HG03354 (cell line): ENCODE measurements at regions not wholly inside any gene's neighbourhood (a gene's known extent, or its start where the extent isn't known, plus 50 kb on each side); places are given as distances from the start of the nearest gene placed in this dataset.
"Not testable (repeated sequence)": the region's sequence is repeated elsewhere in the genome, so short reads cannot be mapped to it uniquely, and the experiment has no call there.

Experiments
- ATAC-seq: cut with Tn5 transposase; IDR thresholded peaks from one replicate; pipeline ENCODE4 v1.9.1; 2021; ENCODE audit warnings: mild to moderate bottlenecking; ENCODE audit not compliant: unreplicated experiment, poor library complexity, severe bottlenecking

DNA sequence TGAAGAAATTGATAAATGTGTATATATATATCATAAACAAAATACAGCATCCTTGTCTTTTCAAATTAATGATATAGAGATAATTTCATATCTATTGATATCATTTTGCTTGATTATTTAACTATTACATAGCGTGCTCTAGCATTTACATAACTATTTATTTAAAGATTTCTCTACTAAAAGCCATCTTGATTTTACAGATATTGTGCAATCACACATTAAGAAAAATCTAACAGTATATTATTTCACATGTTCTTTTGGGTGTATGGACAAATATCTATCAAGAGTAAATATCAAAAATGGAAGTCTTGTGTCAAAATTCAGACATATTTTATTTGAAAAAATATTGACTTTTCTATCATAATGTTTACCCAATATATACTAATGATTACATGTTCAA, 966.8 kb downstream of the SLITRK5 start:
- no peak for ATAC-seq

DNA sequence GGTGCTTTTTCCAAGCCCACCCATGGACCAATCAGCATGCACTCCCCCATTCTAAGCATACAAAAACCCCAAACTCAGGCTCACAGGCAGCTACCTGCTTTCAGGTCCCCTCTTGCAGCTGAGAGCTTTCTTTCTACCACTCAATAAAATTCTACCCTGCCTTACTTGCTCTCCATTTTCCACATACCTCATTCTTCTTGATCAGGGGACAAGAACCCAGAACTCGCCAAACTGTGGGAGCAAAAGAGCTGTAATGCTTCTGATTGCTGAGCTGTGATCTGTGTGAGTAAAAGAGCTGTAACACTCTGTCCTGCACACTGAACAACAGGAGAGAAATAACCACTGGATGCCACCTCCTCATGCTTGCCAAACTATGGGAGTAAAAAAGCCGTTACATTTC, 972.1 kb downstream of the SLITRK5 start:
- no peak for ATAC-seq

DNA sequence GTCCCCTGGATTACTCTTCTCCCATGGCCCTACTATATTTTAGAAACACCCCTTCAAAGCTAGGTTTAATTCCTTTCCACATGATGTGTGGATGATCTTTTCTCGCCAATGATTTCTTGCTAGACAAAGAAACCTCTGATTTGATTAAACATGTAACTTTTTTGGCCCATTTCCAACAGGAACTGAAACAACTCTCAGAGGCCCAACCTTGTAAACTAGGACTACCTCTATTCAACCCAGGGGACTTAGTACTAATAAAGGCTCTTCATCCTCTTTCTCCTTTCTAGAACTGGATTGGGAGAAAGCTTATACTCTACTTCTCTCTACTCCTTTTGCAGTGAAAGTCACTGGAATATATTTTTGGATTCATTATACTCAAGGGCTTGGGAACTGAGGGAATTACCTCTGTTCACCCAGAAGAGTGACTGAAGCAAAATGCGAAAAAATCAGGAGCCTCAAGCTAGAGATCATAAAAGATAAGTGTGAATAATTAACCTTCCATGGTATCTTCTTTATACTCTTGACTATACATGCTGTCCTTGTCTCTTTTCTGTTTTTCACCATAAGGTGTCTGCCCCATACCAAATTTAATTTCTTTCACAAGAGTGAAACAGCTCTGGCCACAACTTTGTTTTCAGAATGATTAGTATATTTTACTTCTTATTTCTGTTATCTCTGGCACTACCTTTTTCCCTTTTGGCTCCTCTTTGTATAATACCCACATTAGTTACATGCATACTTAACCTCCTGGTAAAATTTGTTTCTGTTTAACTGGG, 977.6 kb downstream of the SLITRK5 start:
- ATAC-seq = peak; percentile 47

DNA sequence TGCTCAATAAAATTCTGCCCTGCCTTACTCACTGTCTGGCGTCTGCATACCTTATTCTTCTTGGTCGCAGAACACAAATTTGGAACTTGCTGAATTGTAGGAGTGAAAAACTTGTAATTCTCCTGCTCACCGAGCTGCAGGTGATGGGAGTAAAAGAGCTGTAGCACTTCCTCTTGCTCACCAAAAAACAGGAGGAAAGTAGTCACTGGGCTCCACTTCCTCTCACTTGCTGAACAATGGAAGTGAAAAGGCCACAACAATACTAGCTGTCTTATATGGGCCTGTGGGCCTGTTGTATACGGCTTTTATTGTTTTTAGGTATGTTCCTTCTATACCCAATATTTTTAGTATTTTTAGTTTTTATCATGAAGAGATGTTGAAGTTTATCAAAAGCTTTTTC, 978.7 kb downstream of the SLITRK5 start:
- no peak for ATAC-seq

DNA sequence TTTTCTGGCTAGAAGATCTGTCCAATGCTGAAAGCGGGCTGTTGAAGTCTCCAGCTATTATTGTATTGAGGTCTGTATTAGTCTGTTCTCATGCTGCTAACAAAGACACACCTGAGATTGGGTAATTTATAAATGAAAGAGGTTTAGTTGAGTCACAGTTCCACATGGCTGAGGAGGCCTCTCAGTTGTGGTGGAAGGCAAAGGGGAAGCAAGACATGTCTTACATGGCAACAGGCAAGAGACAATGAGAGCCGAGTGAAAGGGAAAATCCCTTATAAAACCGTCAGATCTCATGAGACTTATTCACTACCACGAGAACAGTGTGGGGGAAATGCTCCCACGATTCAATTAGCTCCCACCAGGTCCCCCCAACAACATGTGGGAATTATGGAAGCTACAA, 980.4 kb downstream of the SLITRK5 start:
- no peak for ATAC-seq

DNA sequence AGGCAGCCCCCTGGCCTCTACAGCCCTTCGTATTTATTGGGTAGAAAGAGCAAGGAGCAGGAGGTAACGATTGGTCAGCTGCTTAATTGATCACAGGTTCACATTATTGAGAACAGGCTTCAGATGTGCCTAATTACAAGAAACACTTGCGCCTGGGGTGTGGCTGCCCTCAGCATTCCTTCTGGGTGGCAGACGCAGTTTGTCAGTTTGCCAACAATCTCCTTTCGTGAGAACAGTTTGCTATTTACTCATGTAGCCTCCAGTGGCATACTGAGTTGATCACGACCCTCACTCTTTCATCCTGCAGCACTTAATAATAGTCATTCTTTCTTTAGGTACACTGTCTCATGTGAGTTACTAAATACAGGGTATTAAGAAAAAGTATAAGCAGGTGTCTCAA, 985.6 kb downstream of the SLITRK5 start:
- ATAC-seq = no peak

DNA sequence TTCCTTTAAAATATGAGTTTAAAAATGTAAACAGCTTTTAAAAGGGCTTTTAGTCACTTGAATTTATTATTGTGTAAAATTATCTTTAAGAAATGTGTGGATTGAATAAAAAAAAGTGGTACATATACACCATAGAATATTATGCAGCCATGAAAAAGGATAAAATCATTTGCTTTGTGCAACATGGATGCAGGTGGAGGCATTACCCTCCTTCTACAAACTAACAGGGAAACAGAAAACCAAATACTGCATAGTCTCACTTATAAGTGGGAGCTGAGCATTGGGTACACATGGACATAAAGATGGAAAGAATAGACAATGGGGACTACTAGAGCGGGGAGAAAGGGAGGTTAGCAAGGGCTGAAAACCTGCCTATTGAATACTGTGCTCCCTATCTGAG, 999.3 kb downstream of the SLITRK5 start:
- ATAC-seq = no peak

DNA sequence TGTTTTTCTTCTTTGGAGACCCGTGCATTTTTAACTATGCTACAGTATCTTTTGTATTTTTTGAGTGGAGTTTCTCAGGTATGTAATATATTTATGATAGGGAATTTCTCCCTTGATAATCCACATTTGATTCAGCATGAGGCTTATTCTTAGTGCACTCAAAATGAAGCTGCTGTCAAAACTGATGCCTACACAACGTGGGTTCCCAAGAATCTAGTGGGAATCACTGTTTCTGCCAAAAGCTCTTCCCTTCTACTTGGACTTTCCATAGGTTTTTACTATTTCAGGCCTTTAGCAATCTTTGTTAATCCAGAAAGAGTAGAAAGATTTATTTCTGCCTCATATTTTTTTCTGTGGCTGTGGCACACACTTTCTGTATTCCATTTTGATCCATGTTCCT, 1003.7 kb downstream of the SLITRK5 start:
- no peak for ATAC-seq

DNA sequence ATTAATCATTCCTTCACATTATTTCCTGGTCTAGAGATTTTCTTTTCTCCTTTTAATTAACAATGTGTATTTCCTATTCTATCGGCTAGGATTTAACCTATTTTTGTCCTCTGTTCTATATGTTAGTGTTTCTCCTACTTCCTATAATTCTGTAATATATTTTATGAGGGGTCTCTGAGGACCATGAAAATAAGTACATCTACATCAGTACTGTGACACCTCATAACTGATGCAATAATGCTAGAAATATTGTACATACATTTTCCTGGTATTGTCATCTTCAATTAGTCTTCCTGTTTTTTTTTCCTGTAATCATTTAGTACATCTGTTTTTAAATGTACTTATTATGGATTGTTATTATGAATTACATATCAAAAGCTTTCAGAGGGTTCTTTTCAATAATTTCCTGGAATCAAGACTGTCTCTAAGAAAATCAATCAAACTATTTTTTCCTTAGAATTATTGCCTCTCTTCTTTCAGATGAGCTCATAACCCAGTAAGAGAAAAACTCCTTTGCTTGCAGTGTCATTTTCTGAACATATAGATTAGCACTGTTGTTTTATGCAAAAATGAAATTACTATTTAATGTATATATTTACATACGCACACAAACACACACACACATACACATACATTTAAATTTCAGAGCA, 1004.3 kb downstream of the SLITRK5 start:
- ATAC-seq = no peak

DNA sequence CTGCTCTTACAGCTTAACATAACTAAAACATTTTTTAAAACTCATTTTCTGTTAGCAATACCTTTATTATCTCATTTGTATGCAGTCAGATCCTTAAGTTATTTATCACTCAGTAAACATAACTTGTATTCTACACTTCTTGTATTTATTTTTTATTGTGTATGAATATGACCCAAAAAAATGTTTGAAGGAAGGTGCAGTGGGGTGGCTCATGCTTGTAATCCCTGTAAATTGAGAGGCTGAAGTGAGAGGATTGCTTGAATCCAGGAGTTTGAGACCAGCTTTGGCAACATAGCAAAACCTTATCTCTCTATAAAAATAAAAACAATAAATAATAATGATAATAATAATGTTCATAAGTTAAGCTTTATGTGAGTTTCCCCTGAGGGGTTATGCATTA, 1004.8 kb downstream of the SLITRK5 start:
- ATAC-seq = no peak

DNA sequence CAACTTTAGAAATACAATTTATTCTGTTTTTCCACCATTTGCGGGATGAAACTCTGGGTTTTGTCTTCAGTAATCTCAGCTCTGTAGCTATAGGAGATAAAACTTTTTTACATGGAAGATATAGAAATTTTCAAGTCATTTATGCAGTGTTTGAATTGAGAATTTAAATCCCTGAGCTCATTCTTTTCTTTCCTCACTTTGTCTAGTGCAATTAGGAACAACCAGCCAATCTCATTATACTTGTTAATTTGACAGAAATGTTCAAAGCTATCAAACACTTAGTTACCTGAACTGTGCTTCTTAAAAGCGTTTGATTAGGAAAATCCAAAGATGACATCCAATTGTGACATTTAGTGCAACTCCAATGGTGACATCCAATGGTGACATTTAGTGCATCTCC, 1014.3 kb downstream of the SLITRK5 start:
- ATAC-seq = no peak

DNA sequence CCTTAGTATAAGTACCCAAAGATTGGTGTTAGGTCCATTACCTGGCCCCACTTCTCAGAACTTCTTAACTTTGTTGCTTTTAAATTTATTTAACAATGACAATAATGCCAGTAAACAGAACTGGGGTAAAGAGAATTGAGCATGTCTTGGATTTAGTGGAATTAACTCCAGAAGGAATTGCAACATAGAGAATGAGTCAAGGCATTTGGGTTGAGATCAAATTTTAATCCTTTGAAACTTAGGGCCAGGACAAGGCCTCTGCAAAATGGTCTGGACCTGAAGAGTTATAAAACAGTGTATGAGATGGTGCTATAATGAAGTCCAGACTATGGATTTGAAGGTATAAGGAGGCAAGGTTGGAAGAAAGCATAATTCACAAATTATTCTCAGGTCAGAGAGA, 1030.4 kb downstream of the SLITRK5 start:
- no peak for ATAC-seq

DNA sequence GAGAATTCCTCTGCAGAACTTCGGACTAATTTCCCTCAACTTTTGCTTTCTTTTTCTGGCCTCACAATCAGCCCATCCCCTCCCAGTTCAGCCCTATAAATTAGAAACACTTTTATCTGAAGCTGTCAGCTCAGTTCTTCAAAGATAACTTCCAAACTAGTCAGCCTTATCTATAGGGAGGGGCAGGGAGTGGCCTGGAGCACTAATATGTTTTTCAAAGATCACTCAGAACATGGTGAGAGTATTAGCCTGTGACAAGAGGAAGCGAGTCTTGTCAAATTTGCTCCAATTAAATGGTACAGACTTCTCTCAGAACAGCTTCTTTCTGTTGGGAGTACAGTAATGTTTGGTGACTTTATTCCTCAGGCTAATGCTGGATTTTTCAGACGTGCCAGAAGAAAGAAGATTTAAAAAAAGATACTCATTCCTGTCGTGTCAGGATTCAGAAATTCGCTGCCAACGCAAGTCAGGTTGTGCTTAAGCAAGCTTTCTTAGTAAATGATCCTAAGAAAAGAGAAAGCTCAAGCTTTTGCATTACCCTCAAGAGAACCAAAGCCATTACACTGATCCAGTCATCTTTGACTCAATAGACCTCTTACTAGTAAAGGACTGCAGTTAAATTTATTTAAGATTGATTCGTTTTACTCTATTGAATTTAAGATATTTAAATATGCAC, 1033.6 kb downstream of the SLITRK5 start:
- no peak for ATAC-seq

DNA sequence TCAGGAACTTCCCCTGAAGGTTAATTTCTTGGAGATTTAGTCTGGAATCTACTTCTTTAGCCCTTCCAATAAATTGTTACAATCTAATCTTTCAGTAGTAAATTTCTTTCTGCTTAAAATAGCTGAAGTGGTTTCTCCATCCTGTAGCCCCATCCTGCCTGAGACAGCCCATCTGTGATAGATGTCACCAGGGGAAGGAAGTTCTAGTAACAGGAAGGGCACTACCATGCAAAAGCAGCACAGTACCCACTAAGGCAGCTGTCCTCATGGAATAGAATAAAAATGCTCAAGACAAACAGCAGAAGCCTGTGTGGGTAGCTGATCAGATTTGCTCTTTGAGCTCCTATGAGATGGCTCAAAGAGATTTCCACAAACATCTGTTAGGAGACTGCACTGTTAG, 1036.5 kb downstream of the SLITRK5 start:
- ATAC-seq = no peak

DNA sequence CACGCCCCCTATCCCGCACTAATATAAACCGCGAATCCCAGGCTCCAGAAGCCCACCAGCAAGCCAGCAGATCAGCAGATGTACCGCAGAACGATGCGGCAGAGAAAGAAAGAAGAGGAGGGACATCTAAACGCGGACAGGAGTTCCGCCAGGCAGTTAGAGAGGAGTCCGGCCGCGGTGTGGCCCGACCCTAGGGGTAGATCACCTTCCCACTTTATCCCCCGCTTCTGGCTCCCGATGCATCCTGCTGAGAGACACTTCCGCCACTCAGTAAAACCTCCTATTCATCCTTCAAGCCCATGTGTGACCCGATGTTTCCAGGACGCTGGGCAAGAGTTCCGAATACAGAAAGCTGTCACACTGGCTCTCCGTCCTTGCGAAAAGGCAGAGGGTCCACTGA, 1046.8 kb downstream of the SLITRK5 start:
- ATAC-seq = no peak

DNA sequence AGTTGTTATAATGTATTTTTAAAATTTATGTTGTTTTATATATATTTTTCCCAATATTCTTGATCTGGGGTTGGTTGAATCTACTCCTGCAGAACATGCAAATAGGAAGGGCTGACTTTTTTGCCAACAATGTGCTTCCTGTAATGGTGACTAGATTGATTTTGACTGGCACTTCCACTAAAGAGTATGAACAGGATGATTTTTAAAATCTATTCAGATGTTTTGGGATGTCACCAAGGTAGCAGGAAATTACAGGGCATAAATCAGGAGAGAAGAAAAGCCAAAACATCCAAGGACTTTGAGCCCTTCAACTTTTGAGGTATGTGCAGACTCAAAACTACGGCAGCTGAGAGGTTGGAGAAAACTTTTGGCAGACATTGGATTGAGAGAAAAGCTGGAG, 1047.6 kb downstream of the SLITRK5 start:
- ATAC-seq = no peak

DNA sequence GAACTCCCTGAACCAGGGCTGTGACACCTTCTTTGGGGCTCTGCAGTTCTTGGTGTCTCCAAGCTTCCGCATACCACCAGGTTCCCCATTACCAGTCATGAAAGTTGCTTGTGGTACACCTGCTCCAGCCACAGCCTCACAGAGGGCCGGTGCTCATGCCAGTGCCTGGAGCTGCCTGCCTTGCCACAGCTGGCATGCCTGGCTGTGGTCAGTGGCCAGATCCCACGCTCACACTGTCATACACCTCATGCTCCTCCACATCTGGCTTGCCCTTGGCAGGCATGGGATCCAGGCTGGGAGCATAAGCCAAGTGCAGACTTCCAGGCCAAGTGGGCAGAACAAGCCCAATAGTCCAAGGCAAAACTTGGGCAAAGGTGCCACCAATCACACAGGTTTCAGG, 1054.9 kb downstream of the SLITRK5 start:
- ATAC-seq = no peak

DNA sequence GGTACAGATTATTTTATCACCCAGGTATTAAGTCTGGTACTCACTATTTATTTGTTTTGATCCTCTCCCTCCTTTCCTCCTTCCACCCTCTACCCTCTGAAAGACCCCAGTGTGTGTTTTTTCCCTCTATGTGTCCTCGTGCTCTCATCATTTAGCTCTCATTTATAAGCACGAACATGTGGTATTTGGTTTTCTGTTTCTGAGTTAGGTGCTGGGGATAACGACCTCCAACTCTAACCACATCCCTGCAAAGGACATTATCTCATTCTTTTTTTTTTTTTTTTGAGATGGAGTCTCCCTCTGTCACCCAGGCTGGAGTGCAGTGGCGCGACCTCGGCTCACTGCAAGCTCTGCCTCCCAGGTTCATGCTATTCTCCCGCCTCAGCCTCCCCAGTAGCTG, 1056.1 kb downstream of the SLITRK5 start:
- ATAC-seq = not testable (repeated sequence)

DNA sequence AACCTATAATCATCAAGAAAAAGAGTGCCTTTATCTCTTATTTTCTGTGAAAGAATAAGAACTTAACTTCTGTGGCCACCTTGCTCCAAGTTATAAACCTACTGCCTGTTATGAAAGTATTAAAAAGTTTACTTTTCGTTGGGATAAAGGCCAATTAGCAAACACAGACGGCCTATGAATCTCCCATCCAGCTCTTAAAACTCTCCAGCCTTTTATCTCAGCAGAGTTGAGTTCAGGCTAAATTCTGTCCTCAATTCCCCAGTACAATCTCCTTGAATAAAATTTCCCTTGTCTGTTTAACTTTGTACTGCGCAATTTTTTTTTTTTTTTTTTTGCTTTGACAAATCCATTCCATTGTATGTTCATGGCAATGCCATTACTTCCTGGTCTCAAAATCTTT, 1058.4 kb downstream of the SLITRK5 start:
- no peak for ATAC-seq

DNA sequence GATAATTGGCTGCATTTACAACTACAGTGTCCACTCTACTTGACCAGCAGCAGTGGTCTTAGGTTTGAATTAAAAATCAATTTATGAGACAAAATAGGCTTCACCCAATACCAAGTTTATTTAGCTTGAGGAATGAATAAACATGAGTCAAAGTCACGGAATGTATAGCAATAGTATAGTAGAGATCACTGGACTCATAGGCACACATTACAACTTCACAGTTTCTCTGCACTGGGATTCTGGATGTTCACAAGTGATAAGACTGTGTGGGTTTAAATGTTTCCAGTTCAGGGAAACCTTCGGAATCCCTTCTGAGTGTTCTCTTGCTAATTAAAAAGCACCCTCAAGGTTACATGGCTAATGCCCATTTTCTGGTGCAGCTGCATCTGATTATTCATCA, 1064.9 kb downstream of the SLITRK5 start:
- no peak for ATAC-seq

DNA sequence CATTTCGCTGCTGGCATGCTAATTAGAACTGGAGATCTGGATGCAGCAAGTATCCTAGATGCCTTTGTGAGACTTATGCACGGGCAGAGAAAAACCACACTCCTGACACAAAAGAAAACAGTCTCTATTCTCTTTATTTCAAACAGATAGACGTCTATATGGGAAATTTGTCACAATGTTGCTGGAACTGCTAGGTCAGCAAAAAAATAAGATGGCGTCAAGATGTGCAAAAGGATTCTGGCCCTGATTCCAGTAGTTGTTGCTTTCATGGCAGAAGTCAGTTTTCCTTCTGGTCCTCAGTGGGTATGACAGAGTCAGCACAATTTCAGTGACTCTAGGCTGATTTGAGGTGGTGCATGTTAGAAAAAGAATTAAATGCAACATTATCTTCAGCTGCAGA, 1068.0 kb downstream of the SLITRK5 start:
- ATAC-seq = no peak
